ENCODE measurements at regions not wholly inside any gene's neighbourhood (a gene's known extent, or its start where the extent isn't known, plus 50 kb on each side); places are given as distances from the start of the nearest gene placed in this dataset.

- Histone ChIP-seq H3K79me2 (ENCODE audit: insufficient read depth, low read length) (no peaks in the 10 kb centered on the region), H2AFZ (ENCODE audit: low read depth, low read length, poor library complexity, severe bottlenecking) (no peak overlapping the region), H3K4me3 (replicated peaks in 1 of 2; ENCODE audit: low read depth in 1 of 2, low read length in 2 of 2) (peak overlapping the region; percentile 15 to 41), H3K9me2 (ENCODE audit: insufficient read depth) (no peaks in the 10 kb centered on the region), H3K27me3 (ENCODE audit: insufficient read depth, low read length) (no peaks in the 10 kb centered on the region), H3K27ac (ENCODE audit: low read depth, low read length) (peak overlapping the region; percentile 89), H3K9me3 (ENCODE audit: control insufficient read depth in 1 of 2, insufficient read depth in 1 of 2, low read depth in 1 of 2, low read length in 2 of 2) (no peaks in the 10 kb centered on the region), H3K36me3 (ENCODE audit: control insufficient read depth in 1 of 2, insufficient read depth in 2 of 2, low read length in 2 of 2) (0 out of 4 replicates have a peak, but pooled peaks cover 0 to 5% of the 10 kb centered on the region in 2 experiments), H4K20me1 (ENCODE audit: insufficient read depth) (no peaks in the 10 kb centered on the region), H3K4me1 (ENCODE audit: control insufficient read depth in 1 of 2, insufficient read depth in 2 of 2, low read length in 2 of 2) (peaks cover 61 to 66% of the 10 kb centered on the region in 2 experiments), H3K4me2 (ENCODE audit: low read length) (peak overlapping the region; percentile 76), H3K9ac (ENCODE audit: low read length) (peak overlapping the region; percentile 65)
- ChIA-PET POLR2A (interaction anchor here (1.0 kb wide), 1 partner anchor 83 kb away, joined by 4 read pairs; no protein-coding TSS in a partner anchor), RAD21 (ENCODE audit: low non-redundant PET in 1 of 2, low total read pairs in 2 of 2, uncharacterized antibody in 2 of 2, unreplicated experiment in 2 of 2) (no interaction called here), CTCF (no interaction called here)
- intact Hi-C loops (cut with micrococcal nuclease), result loop anchor here (1.0 to 10.0 kb wide), 6 partner anchors 37 to 230 kb away; partner anchors contain the start of gene CAV1
- ATAC-seq, result peak; percentile 75
- no TSS peak for BruUV-seq (replicated peaks)
- DNase-seq (ENCODE audit: low read depth, low spot score), result peak; percentile 96
- TF ChIP-seq TCF7L2 (IDR thresholded peaks at IDR 0.05; ENCODE audit: borderline replicate concordance, extremely low read depth, insufficient read depth, insufficient read length) (peak; percentile 46), POLR2A (IDR thresholded peaks at IDR 0.05; ENCODE audit: borderline replicate concordance, extremely low read depth, insufficient read depth, insufficient read length) (no peak), ZFX (IDR thresholded peaks at IDR 0.05) (no peak), YY1 (IDR thresholded peaks at IDR 0.05; ENCODE audit: extremely low read depth, insufficient replicate concordance, low read depth, low read length) (no peak), CBX3 (IDR thresholded peaks at IDR 0.05; ENCODE audit: low read depth) (peak; percentile 98), CTCF (IDR thresholded peaks at IDR 0.05 in 2 of 3, conservative IDR thresholded peaks at IDR 0.05 in 1 of 3; ENCODE audit: borderline replicate concordance in 1 of 3, insufficient read depth in 1 of 3, low read depth in 2 of 3, low read length in 2 of 3) (no peak), FOSL1 (IDR thresholded peaks at IDR 0.05; ENCODE audit: low read depth) (peak; percentile 96), ELF1 (IDR thresholded peaks at IDR 0.05; ENCODE audit: borderline replicate concordance, low read depth) (no peak), EZH2 (IDR thresholded peaks at IDR 0.05) (no peak), ZBTB33 (IDR thresholded peaks at IDR 0.05; ENCODE audit: extremely low read depth, insufficient replicate concordance, low read length) (no peak), ATF3 (IDR thresholded peaks at IDR 0.05) (peak; percentile 50; the same call in 1 of the 2 replicates), SRF (IDR thresholded peaks at IDR 0.05; ENCODE audit: low read depth) (peak; percentile 75), SIN3A (IDR thresholded peaks at IDR 0.05; ENCODE audit: low read depth) (peak; percentile 88), SP1 (IDR thresholded peaks at IDR 0.05; ENCODE audit: low read depth) (peak; percentile 87), MAX (IDR thresholded peaks at IDR 0.05) (peak; percentile 52; the same call in 1 of the 2 replicates), EGR1 (IDR thresholded peaks at IDR 0.05; ENCODE audit: low read depth) (no peak; the same call in 1 of the 2 replicates), POLR2AphosphoS5 (IDR thresholded peaks at IDR 0.05; ENCODE audit: low read depth, low read length) (peak; percentile 39; the same call in 1 of the 2 replicates)
- TF ChIP-seq, protein P1, sequence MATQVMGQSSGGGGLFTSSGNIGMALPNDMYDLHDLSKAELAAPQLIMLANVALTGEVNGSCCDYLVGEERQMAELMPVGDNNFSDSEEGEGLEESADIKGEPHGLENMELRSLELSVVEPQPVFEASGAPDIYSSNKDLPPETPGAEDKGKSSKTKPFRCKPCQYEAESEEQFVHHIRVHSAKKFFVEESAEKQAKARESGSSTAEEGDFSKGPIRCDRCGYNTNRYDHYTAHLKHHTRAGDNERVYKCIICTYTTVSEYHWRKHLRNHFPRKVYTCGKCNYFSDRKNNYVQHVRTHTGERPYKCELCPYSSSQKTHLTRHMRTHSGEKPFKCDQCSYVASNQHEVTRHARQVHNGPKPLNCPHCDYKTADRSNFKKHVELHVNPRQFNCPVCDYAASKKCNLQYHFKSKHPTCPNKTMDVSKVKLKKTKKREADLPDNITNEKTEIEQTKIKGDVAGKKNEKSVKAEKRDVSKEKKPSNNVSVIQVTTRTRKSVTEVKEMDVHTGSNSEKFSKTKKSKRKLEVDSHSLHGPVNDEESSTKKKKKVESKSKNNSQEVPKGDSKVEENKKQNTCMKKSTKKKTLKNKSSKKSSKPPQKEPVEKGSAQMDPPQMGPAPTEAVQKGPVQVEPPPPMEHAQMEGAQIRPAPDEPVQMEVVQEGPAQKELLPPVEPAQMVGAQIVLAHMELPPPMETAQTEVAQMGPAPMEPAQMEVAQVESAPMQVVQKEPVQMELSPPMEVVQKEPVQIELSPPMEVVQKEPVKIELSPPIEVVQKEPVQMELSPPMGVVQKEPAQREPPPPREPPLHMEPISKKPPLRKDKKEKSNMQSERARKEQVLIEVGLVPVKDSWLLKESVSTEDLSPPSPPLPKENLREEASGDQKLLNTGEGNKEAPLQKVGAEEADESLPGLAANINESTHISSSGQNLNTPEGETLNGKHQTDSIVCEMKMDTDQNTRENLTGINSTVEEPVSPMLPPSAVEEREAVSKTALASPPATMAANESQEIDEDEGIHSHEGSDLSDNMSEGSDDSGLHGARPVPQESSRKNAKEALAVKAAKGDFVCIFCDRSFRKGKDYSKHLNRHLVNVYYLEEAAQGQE (IDR thresholded peaks at IDR 0.05; ENCODE audit: low read depth), result no peak
These were observed 144.4 kb downstream of the TES start for GRCh38 chr7:116354546-116355423.

Measured in HCT116 (cell line).